ENCODE measurements at regions not wholly inside any gene's neighbourhood (a gene's known extent, or its start where the extent isn't known, plus 50 kb on each side); places are given as distances from the start of the nearest gene placed in this dataset.
"Not testable (repeated sequence)": the region's sequence is repeated elsewhere in the genome, so short reads cannot be mapped to it uniquely, and the experiment has no call there.

DNA sequence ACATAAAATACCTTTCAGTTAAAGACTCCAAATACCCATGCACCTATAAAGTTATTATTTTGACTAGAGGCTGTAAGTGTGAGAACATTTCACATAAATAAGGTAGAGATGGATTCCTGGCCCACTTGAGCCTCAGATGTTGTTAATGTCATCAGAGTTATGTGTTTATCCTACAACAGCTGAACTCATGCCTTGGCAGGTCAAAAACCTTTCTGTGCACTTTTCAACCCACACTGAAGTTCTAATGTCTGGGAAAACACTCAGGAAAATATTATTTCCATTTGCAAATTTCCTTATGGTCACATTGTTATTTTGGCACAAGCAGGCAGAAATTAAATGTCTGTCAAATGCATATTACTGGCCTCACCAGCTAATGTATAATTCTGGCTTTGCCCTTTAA lies 209.2 kb downstream of the LNPK start:
- Histone ChIP-seq H3K27me3 (replicated peaks; ENCODE audit: control insufficient read depth, insufficient read depth, low read length) (no peaks in the 10 kb centered on the region), H3K36me3 (ENCODE audit: control insufficient read depth, insufficient read depth, low read length) (no peaks in the 10 kb centered on the region), H3K4me3 (replicated peaks; ENCODE audit: low read depth, low read length) (no peak overlapping the region)
- DNase-seq (ENCODE audit: extremely low read depth, insufficient read length), result no peak
- TF ChIP-seq, protein P1, sequence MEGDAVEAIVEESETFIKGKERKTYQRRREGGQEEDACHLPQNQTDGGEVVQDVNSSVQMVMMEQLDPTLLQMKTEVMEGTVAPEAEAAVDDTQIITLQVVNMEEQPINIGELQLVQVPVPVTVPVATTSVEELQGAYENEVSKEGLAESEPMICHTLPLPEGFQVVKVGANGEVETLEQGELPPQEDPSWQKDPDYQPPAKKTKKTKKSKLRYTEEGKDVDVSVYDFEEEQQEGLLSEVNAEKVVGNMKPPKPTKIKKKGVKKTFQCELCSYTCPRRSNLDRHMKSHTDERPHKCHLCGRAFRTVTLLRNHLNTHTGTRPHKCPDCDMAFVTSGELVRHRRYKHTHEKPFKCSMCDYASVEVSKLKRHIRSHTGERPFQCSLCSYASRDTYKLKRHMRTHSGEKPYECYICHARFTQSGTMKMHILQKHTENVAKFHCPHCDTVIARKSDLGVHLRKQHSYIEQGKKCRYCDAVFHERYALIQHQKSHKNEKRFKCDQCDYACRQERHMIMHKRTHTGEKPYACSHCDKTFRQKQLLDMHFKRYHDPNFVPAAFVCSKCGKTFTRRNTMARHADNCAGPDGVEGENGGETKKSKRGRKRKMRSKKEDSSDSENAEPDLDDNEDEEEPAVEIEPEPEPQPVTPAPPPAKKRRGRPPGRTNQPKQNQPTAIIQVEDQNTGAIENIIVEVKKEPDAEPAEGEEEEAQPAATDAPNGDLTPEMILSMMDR (IDR thresholded peaks at IDR 0.05; ENCODE audit: insufficient read depth, low read length, poor library complexity, severe bottlenecking), result no peak

DNA sequence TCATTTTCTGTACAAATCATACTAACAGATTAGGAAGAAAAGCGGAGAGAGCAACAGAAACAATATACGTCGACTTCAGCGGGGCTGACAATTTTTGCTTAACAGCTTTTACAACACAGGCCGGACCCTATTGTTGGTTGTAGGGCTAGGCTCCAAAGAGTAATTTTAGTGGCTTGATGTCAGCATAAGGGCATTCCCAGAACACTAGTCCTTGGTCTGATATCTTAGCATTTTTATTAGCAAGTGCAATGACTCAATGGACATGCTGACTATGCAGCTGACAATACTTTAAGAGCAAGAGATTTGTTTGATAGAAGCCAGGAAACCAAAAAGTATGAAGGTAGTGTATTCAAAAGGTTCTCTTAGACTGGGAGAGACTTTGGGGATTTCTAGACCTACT lies 209.9 kb downstream of the LNPK start:
- DNase-seq (ENCODE audit: extremely low read depth, insufficient read length), result no peak
- TF ChIP-seq, protein P1 (IDR thresholded peaks at IDR 0.05; ENCODE audit: insufficient read depth, low read length, poor library complexity, severe bottlenecking), result no peak
- Histone ChIP-seq H3K4me3 (replicated peaks; ENCODE audit: low read depth, low read length) (no peak overlapping the region), H3K27me3 (replicated peaks; ENCODE audit: control insufficient read depth, insufficient read depth, low read length) (no peaks in the 10 kb centered on the region), H3K36me3 (ENCODE audit: control insufficient read depth, insufficient read depth, low read length) (no peaks in the 10 kb centered on the region)

DNA sequence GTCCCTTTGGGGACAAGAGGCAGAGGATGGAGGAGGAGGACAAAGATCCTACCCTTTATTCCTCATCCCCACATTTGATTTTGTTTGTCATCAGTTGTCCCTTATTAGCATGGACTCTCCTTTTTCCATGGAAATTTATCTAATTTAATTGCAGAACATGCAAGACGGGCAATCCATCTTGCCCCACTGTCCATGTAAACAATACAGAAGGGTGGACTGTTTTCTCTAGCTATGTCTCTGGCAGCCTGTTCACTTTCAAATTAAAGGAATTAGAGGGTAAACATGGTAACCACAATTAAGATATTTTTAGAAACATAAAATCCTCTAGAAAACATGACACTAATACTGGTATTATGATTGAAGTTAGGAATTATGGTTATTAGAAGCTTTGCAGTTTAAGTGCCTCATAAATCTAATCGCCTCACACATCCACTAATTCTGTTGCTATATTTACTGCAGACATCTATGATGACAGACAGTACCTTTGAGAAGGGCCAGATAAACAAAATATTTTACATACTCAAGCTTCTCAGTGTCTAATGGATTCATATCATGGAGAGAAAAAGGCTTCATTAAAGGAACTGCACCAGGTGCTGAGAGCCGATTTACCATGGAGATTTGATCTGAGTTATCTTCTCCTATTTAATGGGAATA lies 215.5 kb downstream of the LNPK start:
- TF ChIP-seq, protein P1 (IDR thresholded peaks at IDR 0.05; ENCODE audit: insufficient read depth, low read length, poor library complexity, severe bottlenecking), result no peak
- Histone ChIP-seq H3K36me3 (ENCODE audit: control insufficient read depth, insufficient read depth, low read length) (no peaks in the 10 kb centered on the region), H3K27me3 (replicated peaks; ENCODE audit: control insufficient read depth, insufficient read depth, low read length) (no peaks in the 10 kb centered on the region), H3K4me3 (replicated peaks; ENCODE audit: low read depth, low read length) (no peak overlapping the region)
- no peak for DNase-seq (ENCODE audit: extremely low read depth, insufficient read length)

DNA sequence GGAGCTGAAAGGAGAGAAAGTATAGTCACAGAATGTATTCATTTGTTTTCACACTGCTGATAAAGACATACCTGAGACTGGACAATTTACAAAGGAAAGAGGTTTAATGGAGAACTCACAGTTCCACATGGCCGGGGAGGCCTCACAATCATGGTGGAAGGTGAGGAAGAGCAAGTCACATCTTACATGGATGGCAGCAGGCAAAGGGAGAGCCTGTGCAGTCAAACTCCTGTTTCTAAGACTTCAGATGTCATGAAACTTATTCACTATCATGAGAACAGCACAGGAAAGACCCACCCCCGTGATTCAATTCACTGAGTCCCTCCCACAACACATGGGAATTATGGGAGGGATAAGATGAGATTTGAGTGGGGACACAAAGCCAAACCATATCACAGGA lies 224.7 kb downstream of the LNPK start:
- DNase-seq (ENCODE audit: extremely low read depth, insufficient read length); H3K36me3 ChIP-seq (ENCODE audit: control insufficient read depth, insufficient read depth, low read length); H3K4me3 ChIP-seq (replicated peaks; ENCODE audit: low read depth, low read length); H3K27me3 ChIP-seq (replicated peaks; ENCODE audit: control insufficient read depth, insufficient read depth, low read length): not testable (repeated sequence)

DNA sequence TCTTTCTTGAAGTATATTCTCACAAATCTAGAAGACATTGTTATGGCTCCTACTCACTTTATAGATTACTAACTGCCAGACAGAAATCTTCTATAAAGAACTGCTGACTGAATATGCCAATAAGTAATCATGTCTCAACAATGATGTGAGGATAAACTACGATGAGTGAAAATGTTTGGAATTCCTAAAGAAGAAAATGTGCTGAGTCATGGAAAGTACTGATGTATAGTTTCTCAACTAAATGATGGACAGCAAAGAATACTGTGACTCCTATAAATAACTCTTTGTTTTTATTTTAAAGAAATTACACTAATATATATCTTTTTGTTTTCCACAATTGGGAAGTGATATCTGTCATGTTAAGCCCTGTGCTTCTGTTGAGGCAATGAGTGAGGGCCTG lies 232.9 kb downstream of the LNPK start:
- TF ChIP-seq, protein P1 (IDR thresholded peaks at IDR 0.05; ENCODE audit: insufficient read depth, low read length, poor library complexity, severe bottlenecking), result no peak
- no peaks in the 10 kb centered on the region for H3K36me3 ChIP-seq (ENCODE audit: control insufficient read depth, insufficient read depth, low read length)
- H3K4me3 ChIP-seq (replicated peaks; ENCODE audit: low read depth, low read length), result no peak overlapping the region
- no peak for DNase-seq (ENCODE audit: extremely low read depth, insufficient read length)
- H3K27me3 ChIP-seq (replicated peaks; ENCODE audit: control insufficient read depth, insufficient read depth, low read length), result no peaks in the 10 kb centered on the region

DNA sequence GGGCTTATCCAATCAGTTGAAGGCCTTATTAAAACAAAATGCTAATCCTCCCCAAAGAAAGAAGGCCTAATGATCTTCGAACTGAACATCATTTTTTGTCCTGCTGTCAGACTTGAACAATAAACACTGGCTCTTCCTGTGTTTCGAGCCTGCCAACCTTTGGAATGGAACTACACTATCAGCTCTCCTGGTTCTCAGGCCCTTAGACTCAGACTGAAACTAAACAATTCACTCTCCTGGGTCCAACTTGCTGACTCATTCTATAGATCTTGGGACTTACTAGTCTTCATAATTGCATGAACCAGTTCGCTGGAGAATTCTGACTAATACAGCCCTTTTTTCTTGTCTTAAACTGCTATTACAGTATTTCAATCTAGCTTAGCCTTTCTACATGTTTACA lies 235.2 kb downstream of the LNPK start:
- Histone ChIP-seq H3K27me3 (replicated peaks; ENCODE audit: control insufficient read depth, insufficient read depth, low read length) (no peaks in the 10 kb centered on the region), H3K4me3 (replicated peaks; ENCODE audit: low read depth, low read length) (no peak overlapping the region), H3K36me3 (ENCODE audit: control insufficient read depth, insufficient read depth, low read length) (no peaks in the 10 kb centered on the region)
- TF ChIP-seq, protein P1 (IDR thresholded peaks at IDR 0.05; ENCODE audit: insufficient read depth, low read length, poor library complexity, severe bottlenecking), result no peak
- no peak for DNase-seq (ENCODE audit: extremely low read depth, insufficient read length)

Measured in GM06990 (cell line).